Tibial nerve (tissue), 4 donors: ENCODE measurements at regions not wholly inside any gene's neighbourhood (a gene's known extent, or its start where the extent isn't known, plus 50 kb on each side); places are given as distances from the start of the nearest gene placed in this dataset.

Source experiments
- DNase-seq, 2 donors: peaks; one replicate each; pipeline ENCODE4 v3.0.0-alpha.2; 2019; ENCODE audit warnings: low spot score in 2 of 2
- H3K27ac ChIP-seq, 4 donors: fragments of 200-600 bp; sonication (generic) in 3 of 4; one replicate each; pipeline ENCODE4 v1.5.1; 2017 to 2019; ENCODE audit warnings: mild to moderate bottlenecking in 1 of 4
- H3K27me3 ChIP-seq, 2 donors: fragments of 200-600 bp; sonication (generic) in 1 of 2; one replicate each; pipeline versions ENCODE4 v1.5.1 to v1.6.0; 2017 to 2019
- H3K36me3 ChIP-seq, 3 donors: fragments of 200-600 bp; sonication (generic); one replicate each; pipeline ENCODE4 v1.5.1; 2018 to 2019
- H3K4me1 ChIP-seq, 4 donors: fragments of 200-600 bp; sonication (generic) in 3 of 4; one replicate each; pipeline ENCODE4 v1.5.1; 2017 to 2019
- H3K4me3 ChIP-seq, 4 donors: fragments of 200-600 bp; sonication (generic) in 3 of 4; one replicate each; pipeline ENCODE4 v1.5.1; 2017 to 2019; ENCODE audit warnings: mild to moderate bottlenecking in 1 of 4, moderate library complexity in 1 of 4
- H3K9me3 ChIP-seq, 4 donors: fragments of 200-600 bp; sonication (generic) in 3 of 4; one replicate each; pipeline ENCODE4 v1.5.1; 2017 to 2019
- CTCF ChIP-seq, 5 experiments: fragments of 200-600 bp in 3 of 5; fragments of 450-650 bp in 2 of 5; sonication (generic) in 3 of 5; IDR thresholded peaks; one replicate each; pipeline ENCODE4 v1.5.1; 2016 to 2019; ENCODE audit warnings: antibody characterized with exemption in 5 of 5, mild to moderate bottlenecking in 3 of 5, moderate library complexity in 2 of 5
- EP300 ChIP-seq, 2 donors: sonication (generic); formaldehyde crosslinking; IDR thresholded peaks; one replicate each; pipeline ENCODE4 v1.6.1; 2017; ENCODE audit warnings: antibody characterized with exemption in 2 of 2, mild to moderate bottlenecking in 1 of 2
- POLR2A ChIP-seq, 2 donors: fragments of 450-650 bp; IDR thresholded peaks; one replicate each; pipeline ENCODE4 v1.6.1; 2017; ENCODE audit warnings: antibody characterized with exemption in 2 of 2, mild to moderate bottlenecking in 2 of 2, moderate library complexity in 2 of 2
- WGBS, 2 donors: methylation state at CpG; one replicate each; pipeline ENCODE4 v1.1.5; 2018; 5-methylcytosine and 5-hydroxymethylcytosine counted together

DNA sequence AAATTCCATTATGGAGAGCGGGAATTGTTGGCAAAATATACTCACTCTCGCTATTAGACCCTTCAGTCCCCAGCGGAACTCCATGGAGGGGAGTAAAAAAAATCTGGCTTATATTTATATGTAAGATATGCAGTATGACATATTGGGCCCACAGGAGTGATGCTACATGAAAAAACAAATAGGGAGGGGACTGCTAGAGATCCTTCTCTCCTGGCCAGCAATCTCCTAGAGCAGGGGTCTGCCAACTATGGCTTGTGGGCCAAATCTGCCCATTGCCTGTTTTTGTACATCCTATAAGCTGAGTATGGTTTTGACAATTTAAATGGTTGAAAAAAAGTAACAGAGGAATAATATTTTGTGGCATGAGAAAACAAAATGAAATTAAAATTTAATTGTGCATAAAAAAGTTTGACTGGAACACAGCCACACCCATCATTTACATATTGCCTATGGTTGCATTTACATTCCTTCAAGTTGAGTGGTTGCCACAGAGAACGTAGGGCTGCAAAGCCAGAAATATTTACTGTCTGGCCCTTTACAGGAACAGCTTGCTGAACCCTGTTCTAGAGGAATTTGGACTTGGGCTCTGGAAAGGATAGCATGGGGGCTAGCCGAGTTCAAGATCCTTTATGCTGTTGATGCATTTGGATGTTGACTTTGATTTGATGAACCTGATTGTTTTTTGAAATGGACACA lies 197.3 kb upstream of the CLINT1 start:
- H3K27ac ChIP-seq, result no peak overlapping the region
- H3K36me3 ChIP-seq, result no peaks in the 10 kb centered on the region
- DNase-seq, result no peak
- TF ChIP-seq EP300 (IDR thresholded peaks at IDR 0.05) (no peak), CTCF (IDR thresholded peaks at IDR 0.05) (no peak), POLR2A (IDR thresholded peaks at IDR 0.05) (no peak)
- no peaks in the 10 kb centered on the region for H3K4me1 ChIP-seq
- WGBS, 2 donors, result 81 to 85% methylated on average over 5 of the region's 5 CpGs
- H3K9me3 ChIP-seq, result no peaks in the 10 kb centered on the region
- H3K4me3 ChIP-seq, result no peak overlapping the region
- no peaks in the 10 kb centered on the region for H3K27me3 ChIP-seq

- no peaks in the 10 kb centered on the region for H3K36me3 ChIP-seq
- no peaks in the 10 kb centered on the region for H3K4me1 ChIP-seq
- no peak overlapping the region for H3K4me3 ChIP-seq
- H3K27ac ChIP-seq, result no peak overlapping the region
- no peaks in the 10 kb centered on the region for H3K27me3 ChIP-seq
- TF ChIP-seq EP300 (IDR thresholded peaks at IDR 0.05), result no peak
- TF ChIP-seq POLR2A (IDR thresholded peaks at IDR 0.05), result no peak
- no peak for TF ChIP-seq CTCF (IDR thresholded peaks at IDR 0.05)
- no peaks in the 10 kb centered on the region for H3K9me3 ChIP-seq
- 49% methylated on average over 4 of the region's 4 CpGs for WGBS, 2 donors
- no peak for DNase-seq
Measured at GRCh38 chr5:158055111-158055501, 196.2 kb upstream of the CLINT1 start.

DNA sequence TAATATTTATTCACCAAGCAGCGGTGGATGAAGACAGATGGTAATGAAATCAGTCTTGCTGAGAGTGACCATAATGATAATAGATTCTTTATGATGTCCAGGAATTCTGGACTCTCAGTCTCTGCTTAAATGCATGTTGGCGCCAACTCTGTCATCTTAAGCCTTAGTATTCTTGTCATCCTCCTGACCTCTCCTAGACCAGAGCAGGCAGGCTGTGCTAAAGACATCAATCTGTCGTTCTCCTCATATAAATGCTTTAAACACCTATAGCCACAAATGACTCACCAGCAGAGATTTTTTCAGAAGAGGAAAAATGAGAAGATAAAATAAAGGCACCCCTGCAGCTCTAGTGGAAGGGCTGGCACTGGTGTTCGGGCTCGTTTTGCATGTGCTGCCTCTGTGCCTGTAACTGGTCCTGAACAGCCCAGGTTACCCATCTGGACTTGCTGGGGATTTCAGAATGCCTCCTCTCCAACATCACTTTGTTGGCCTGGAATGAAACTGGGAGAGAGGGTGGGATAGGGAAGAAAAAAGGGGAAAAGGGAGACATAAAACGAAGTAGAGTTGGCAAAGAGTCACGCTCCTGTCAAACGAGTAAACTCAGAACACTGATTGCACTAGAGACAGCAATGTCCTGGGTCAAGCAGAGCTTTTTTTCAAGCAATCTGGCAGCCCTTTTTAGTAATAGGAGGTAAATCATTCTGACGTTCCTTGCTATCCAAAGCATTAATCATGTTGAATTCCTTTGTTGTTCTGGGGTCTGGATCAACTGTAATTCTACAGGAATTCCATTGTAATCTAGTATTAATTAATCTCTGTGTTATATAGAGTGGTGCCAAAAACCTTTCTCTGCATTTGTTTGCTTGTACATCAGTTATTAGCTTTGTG lies 195.5 kb upstream of the CLINT1 start:
- no peak overlapping the region for H3K4me3 ChIP-seq
- no peaks in the 10 kb centered on the region for H3K9me3 ChIP-seq
- H3K27ac ChIP-seq, result no peak overlapping the region
- no peak for TF ChIP-seq EP300 (IDR thresholded peaks at IDR 0.05)
- TF ChIP-seq CTCF (IDR thresholded peaks at IDR 0.05), result no peak
- TF ChIP-seq POLR2A (IDR thresholded peaks at IDR 0.05), result no peak
- 41 to 44% methylated on average over 9 of the region's 9 CpGs for WGBS, 2 donors
- DNase-seq, result no peak
- H3K36me3 ChIP-seq, result no peaks in the 10 kb centered on the region
- no peaks in the 10 kb centered on the region for H3K27me3 ChIP-seq
- no peaks in the 10 kb centered on the region for H3K4me1 ChIP-seq

GRCh38 chr5:158051036-158051435 lies 192.1 kb upstream of the CLINT1 start:
- no peaks in the 10 kb centered on the region for H3K36me3 ChIP-seq
- WGBS, 2 donors, result 59 to 67% methylated on average over 4 of the region's 4 CpGs
- H3K27ac ChIP-seq, result no peak overlapping the region
- DNase-seq, result no peak
- no peaks in the 10 kb centered on the region for H3K4me1 ChIP-seq
- H3K27me3 ChIP-seq, result no peaks in the 10 kb centered on the region
- no peak overlapping the region for H3K4me3 ChIP-seq
- TF ChIP-seq POLR2A (IDR thresholded peaks at IDR 0.05) (no peak), CTCF (IDR thresholded peaks at IDR 0.05) (no peak), EP300 (IDR thresholded peaks at IDR 0.05) (no peak)
- H3K9me3 ChIP-seq, result no peaks in the 10 kb centered on the region

DNA sequence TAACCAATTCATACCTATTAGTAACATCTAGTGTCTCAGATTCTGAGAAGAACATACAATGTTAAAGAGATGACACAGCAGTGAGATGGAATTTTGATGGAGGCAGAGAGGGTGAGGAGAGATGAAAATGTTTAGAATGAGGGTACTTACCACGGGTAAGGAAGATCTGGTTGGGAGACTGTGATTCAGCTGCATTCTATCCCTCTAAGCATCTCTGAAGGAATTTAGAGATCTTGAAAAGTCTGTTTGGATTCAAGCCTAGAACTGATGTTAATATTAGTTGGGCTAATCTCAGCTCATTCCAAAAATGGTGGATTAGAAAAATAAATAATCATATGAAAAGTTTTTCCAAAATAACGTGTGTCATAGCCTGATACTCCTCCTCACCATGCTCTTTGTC lies 191.5 kb upstream of the CLINT1 start:
- TF ChIP-seq CTCF (IDR thresholded peaks at IDR 0.05), result no peak
- no peak for TF ChIP-seq POLR2A (IDR thresholded peaks at IDR 0.05)
- no peak for TF ChIP-seq EP300 (IDR thresholded peaks at IDR 0.05)
- Histone ChIP-seq H3K4me1 (no peaks in the 10 kb centered on the region), H3K27me3 (no peaks in the 10 kb centered on the region), H3K27ac (no peak overlapping the region), H3K9me3 (no peaks in the 10 kb centered on the region), H3K36me3 (no peaks in the 10 kb centered on the region), H3K4me3 (no peak overlapping the region)
- DNase-seq, result no peak
- 35 to 42% methylated on average over 2 of the region's 2 CpGs for WGBS, 2 donors
